ENCODE measurements at regions not wholly inside any gene's neighbourhood (a gene's known extent, or its start where the extent isn't known, plus 50 kb on each side); places are given as distances from the start of the nearest gene placed in this dataset.

GRCh38 chr1:213371847-213372619 lies 321.0 kb downstream of the RPS6KC1 start:
- no peak for TF ChIP-seq POLR2AphosphoS5 (IDR thresholded peaks at IDR 0.05; ENCODE audit: low read depth, low read length)
- TF ChIP-seq SIN3A (IDR thresholded peaks at IDR 0.05; ENCODE audit: borderline replicate concordance, insufficient read depth, low read depth, low read length) = no peak
- TF ChIP-seq TCF7L2 (IDR thresholded peaks at IDR 0.05; ENCODE audit: low read depth, low read length) = no peak
- TF ChIP-seq CTCF (IDR thresholded peaks at IDR 0.05) = no peak
- intact Hi-C loops (cut with micrococcal nuclease; ENCODE audit: unreplicated experiment) (no loop called here), in situ Hi-C loops (cut with HindIII; ENCODE audit: low pct_unique_long_range_greater_than_20kb, low sequenced_read_pairs) (no loop called here)
- no peaks in the 10 kb centered on the region for H3K9me3 ChIP-seq (ENCODE audit: control insufficient read depth, insufficient read depth, low read depth, low read length)
- no peaks in the 10 kb centered on the region for H3K36me3 ChIP-seq (ENCODE audit: control insufficient read depth, insufficient read depth, low read length)
- no peaks in the 10 kb centered on the region for H3K4me1 ChIP-seq (ENCODE audit: control insufficient read depth, insufficient read depth, low read length)
- DNase-seq (ENCODE audit: low read depth, low spot score) = no peak
- ATAC-seq = no peak
- POLR2A ChIA-PET = no interaction called here
- H3K4me3 ChIP-seq (ENCODE audit: low read depth in 2 of 2, low read length in 2 of 2) = no peak overlapping the region
- no TSS peak for BruUV-seq (replicated peaks)
- H3K27ac ChIP-seq (ENCODE audit: low read length) = no peak overlapping the region
- H3K27me3 ChIP-seq (ENCODE audit: control insufficient read depth, insufficient read depth, low read length) = no peaks in the 10 kb centered on the region
- CTCF ChIA-PET = no interaction called here

- H3K36me3 ChIP-seq (ENCODE audit: control insufficient read depth, insufficient read depth, low read length) = no peaks in the 10 kb centered on the region
- no peaks in the 10 kb centered on the region for H3K27me3 ChIP-seq (ENCODE audit: control insufficient read depth, insufficient read depth, low read length)
- CTCF ChIA-PET = no interaction called here
- H3K4me3 ChIP-seq (ENCODE audit: low read depth in 2 of 2, low read length in 2 of 2) = no peak overlapping the region
- H3K9me3 ChIP-seq (ENCODE audit: control insufficient read depth, insufficient read depth, low read depth, low read length) = no peaks in the 10 kb centered on the region
- DNase-seq (ENCODE audit: low read depth, low spot score) (peak; percentile 20), ATAC-seq (peak; percentile 82; the same call in 1 of the 2 replicates)
- TF ChIP-seq REST (IDR thresholded peaks at IDR 0.05; ENCODE audit: insufficient read depth in 1 of 2, low read depth in 2 of 2, low read length in 1 of 2) (no peak), CTCF (IDR thresholded peaks at IDR 0.05) (peak; percentile 93), POLR2AphosphoS5 (IDR thresholded peaks at IDR 0.05; ENCODE audit: low read depth, low read length) (no peak)
- no peaks in the 10 kb centered on the region for H3K4me1 ChIP-seq (ENCODE audit: control insufficient read depth, insufficient read depth, low read length)
- intact Hi-C loops (cut with micrococcal nuclease; ENCODE audit: unreplicated experiment) (loop anchor here (2.0 kb wide), 1 partner anchor 748 kb away; no protein-coding TSS in a partner anchor), in situ Hi-C loops (cut with HindIII; ENCODE audit: low pct_unique_long_range_greater_than_20kb, low sequenced_read_pairs) (no loop called here)
- H3K27ac ChIP-seq (ENCODE audit: low read length) = no peak overlapping the region
- POLR2A ChIA-PET = no interaction called here
- BruUV-seq (replicated peaks) = no TSS peak
Observed at GRCh38 chr1:213374369-213374768, 323.3 kb downstream of the RPS6KC1 start.

Data from Panc1 (cell line).